ENCODE measurements at regions not wholly inside any gene's neighbourhood (a gene's known extent, or its start where the extent isn't known, plus 50 kb on each side); places are given as distances from the start of the nearest gene placed in this dataset.

DNA sequence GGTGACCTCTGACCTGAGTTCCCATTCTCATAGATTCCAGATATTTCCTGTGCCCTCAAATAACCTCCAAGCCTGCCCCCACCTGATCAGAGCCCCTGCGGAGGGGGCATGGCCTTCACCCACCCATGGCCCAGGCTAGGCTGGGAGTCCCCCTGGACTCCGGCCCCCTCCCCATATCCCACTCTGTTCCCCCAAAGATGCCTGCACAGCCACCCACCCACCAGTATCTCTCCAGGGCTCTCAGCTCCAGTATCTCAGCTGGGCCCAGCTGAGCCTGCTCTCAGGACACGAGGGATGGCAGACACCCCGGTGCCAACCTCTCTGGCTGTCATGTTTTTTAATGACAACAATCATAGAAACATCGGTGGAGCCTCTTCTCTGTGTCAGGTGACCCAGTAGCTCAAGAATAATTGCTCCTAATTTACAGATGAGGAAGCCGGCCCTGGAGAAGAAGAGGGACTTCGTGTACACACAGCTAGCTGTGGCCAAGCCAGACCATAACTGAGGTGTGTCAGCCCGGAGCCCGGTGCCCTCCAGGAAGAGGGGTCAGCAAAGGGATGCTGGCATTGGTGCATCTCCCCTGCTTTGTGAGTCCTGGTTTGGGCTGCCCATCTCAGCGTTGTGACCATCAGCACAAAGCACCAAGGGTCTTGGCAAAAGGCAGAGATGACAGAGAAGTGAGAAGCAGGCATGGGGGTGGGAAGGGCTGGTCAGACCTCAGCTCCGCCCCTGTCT, 84.4 kb downstream of the SDC1 start:
- H3K36me3 ChIP-seq (ENCODE audit: control insufficient read depth, insufficient read depth, low read length), result no peaks in the 10 kb centered on the region
- no peak overlapping the region for H3K9ac ChIP-seq (ENCODE audit: low read length)
- H3K27me3 ChIP-seq (ENCODE audit: control insufficient read depth, insufficient read depth, low read length), result no peaks in the 10 kb centered on the region
- no peak overlapping the region for H3K27ac ChIP-seq (ENCODE audit: low read depth, low read length)
- H3K4me1 ChIP-seq (ENCODE audit: control insufficient read depth, insufficient read depth, low read length), result no peaks in the 10 kb centered on the region
- no peak overlapping the region for H3K4me3 ChIP-seq (ENCODE audit: low read length)

DNA sequence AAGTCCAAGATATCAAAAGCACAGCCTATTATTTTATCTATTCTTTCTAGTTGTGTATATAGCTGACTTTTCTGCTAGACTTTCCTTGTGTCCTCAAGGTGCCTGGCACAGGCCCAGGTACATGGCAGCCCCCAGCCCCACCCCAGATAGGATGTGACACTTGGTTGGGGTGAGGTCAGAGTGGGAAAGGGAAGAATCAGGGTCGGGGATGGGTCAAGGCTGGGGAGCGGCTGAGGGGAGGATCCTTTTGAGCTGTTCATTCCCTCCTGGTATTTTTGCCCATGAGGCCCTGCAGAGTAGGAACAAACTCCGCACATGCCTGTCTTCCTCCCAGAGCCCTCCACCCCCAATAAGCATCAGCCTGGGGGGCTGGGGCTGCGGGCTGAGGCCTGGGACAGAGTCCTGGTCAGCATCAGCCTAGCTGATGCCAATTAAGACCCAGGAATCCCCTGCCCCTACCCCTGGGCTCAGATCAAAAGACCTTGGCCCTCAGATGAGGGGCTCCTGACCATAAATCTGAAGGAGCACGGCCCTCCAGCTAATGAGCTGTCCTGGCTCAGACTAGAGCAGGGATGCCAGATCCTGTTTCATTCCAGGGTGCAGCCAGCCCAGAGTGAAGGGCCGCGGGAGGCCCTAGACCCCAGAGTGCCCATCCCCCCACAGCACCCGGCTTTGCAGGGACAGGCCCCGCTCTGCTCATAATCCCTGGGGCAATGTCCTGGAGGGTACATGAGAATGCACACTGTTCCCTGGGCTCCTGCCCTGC, 85.3 kb downstream of the SDC1 start:
- no peaks in the 10 kb centered on the region for H3K36me3 ChIP-seq (ENCODE audit: control insufficient read depth, insufficient read depth, low read length)
- H3K9ac ChIP-seq (ENCODE audit: low read length), result no peak overlapping the region
- H3K4me3 ChIP-seq (ENCODE audit: low read length), result no peak overlapping the region
- no peaks in the 10 kb centered on the region for H3K4me1 ChIP-seq (ENCODE audit: control insufficient read depth, insufficient read depth, low read length)
- H3K27me3 ChIP-seq (ENCODE audit: control insufficient read depth, insufficient read depth, low read length), result no peaks in the 10 kb centered on the region
- no peak overlapping the region for H3K27ac ChIP-seq (ENCODE audit: low read depth, low read length)

DNA sequence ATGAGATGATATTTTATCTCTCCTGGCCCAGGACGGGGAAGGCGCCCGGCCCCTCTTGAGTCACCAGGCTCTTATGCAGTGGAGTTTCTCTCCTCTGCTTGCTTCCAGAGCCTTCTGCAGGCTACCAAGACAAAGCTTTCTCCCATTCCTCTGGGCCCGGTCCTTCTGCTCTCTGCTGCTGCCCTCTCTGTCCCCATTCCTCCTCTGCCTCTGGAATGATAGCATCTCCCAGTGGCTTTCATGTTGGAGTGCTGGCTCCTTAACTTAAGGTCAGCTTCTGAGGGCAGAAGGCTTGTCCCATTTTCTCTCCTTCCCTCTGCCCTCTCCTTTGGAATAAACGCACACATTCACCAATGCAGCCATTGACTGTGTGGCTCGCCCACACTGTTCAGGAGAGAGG, 86.2 kb downstream of the SDC1 start:
- no peaks in the 10 kb centered on the region for H3K36me3 ChIP-seq (ENCODE audit: control insufficient read depth, insufficient read depth, low read length)
- no peak overlapping the region for H3K27ac ChIP-seq (ENCODE audit: low read depth, low read length)

DNA sequence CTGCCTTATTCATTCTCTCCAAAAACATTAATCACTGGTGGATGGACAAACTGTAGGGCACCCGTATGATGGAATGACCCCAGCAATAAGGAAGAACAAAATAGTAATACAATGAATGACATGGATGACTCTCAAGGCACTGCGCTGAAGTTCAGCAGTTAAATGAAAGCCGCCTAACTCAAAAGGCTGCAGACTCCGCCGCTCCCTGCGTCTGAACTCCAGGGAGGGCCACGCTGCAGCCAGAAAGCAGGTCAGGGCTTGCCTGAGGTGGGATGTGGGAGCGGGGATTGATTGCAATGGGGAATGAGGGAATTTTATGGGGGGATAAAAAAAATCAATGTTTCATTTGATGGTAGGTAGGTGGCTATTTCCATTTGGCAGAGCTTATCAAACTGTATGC, 86.5 kb upstream of the LAPTM4A start:
- Histone ChIP-seq H3K4me1 (ENCODE audit: control insufficient read depth, insufficient read depth, low read length) (no peaks in the 10 kb centered on the region), H3K36me3 (ENCODE audit: control insufficient read depth, insufficient read depth, low read length) (no peaks in the 10 kb centered on the region), H3K27ac (ENCODE audit: low read depth, low read length) (no peak overlapping the region), H3K9ac (ENCODE audit: low read length) (no peak overlapping the region), H3K27me3 (ENCODE audit: control insufficient read depth, insufficient read depth, low read length) (no peaks in the 10 kb centered on the region), H3K4me3 (ENCODE audit: low read length) (no peak overlapping the region)

More for the DNA sequence above, 86.2 kb downstream of the SDC1 start:
- Histone ChIP-seq H3K4me3 (ENCODE audit: low read length) (no peak overlapping the region), H3K9ac (ENCODE audit: low read length) (no peak overlapping the region), H3K27me3 (ENCODE audit: control insufficient read depth, insufficient read depth, low read length) (no peaks in the 10 kb centered on the region), H3K4me1 (ENCODE audit: control insufficient read depth, insufficient read depth, low read length) (no peaks in the 10 kb centered on the region)

DNA sequence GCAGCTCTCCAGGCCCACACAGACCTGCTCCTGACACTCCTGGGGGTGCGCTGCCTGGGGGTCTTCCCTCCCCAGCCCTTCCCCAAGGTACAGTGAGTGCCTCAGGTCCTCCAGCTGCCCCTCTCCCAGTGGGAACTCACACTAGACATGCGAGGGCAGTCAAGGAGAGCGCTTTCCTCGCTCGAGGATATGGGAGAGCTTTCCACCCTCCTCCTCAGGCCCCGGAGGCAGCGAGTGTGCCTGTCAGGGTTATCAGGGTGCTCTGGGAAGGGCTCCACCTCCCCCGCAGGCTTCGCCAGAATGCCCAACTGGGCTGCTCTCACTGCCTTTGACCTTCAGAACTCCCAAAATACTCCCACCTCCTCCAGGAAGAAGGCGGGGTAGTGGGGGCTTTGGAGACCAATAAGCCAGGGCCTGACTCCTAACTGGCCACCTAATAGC, 85.7 kb upstream of the LAPTM4A start:
- Histone ChIP-seq H3K27me3 (ENCODE audit: control insufficient read depth, insufficient read depth, low read length) (no peaks in the 10 kb centered on the region), H3K27ac (ENCODE audit: low read depth, low read length) (no peak overlapping the region), H3K4me1 (ENCODE audit: control insufficient read depth, insufficient read depth, low read length) (no peaks in the 10 kb centered on the region), H3K9ac (ENCODE audit: low read length) (no peak overlapping the region), H3K4me3 (ENCODE audit: low read length) (no peak overlapping the region), H3K36me3 (ENCODE audit: control insufficient read depth, insufficient read depth, low read length) (no peaks in the 10 kb centered on the region)

DNA sequence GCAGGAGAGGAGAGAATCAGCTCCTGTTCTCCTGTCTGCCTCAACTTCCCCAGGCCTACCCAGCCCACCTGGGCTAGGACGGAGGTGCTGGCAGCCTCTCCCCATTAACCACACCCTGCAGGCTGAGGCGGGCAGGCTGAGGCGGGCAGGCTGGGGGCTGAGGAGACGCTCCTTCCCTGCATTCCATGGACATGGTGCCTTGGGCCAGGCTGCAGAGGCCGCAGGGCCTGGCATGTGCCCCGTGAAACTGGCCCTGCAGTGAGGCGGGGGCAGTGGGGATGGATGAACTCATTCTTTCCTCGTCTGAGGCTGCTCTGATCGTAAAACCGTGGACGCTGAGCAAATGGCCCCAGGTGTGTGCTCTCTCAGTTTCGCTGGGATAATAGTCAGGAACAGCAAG, 84.7 kb upstream of the LAPTM4A start:
- Histone ChIP-seq H3K36me3 (ENCODE audit: control insufficient read depth, insufficient read depth, low read length) (no peaks in the 10 kb centered on the region), H3K27ac (ENCODE audit: low read depth, low read length) (no peak overlapping the region), H3K4me1 (ENCODE audit: control insufficient read depth, insufficient read depth, low read length) (no peaks in the 10 kb centered on the region), H3K27me3 (ENCODE audit: control insufficient read depth, insufficient read depth, low read length) (no peaks in the 10 kb centered on the region), H3K4me3 (ENCODE audit: low read length) (no peak overlapping the region), H3K9ac (ENCODE audit: low read length) (no peak overlapping the region)

DNA sequence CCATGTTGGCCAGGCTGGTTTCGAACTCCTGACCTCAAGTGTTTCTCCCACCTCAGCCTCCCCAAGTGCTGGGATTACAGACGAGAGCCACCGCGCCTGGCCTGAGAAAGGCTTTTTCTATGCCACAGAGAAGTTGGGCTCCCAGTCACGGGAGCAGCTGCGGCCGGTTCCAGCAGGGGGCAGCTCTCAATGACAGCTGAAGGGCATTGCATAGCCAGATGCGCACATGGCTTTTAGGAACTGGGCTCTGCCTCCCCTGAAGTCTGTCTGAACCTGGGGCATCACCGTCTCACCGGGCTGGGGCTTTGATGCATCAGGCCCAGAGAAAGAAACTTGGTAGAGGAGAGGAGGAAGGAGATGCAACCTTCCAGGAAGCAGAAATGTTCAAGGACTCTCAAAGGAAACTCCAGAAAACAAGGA, 84.2 kb upstream of the LAPTM4A start:
- no peaks in the 10 kb centered on the region for H3K36me3 ChIP-seq (ENCODE audit: control insufficient read depth, insufficient read depth, low read length)
- no peak overlapping the region for H3K4me3 ChIP-seq (ENCODE audit: low read length)
- H3K27me3 ChIP-seq (ENCODE audit: control insufficient read depth, insufficient read depth, low read length), result no peaks in the 10 kb centered on the region
- no peak overlapping the region for H3K9ac ChIP-seq (ENCODE audit: low read length)
- no peak overlapping the region for H3K27ac ChIP-seq (ENCODE audit: low read depth, low read length)
- H3K4me1 ChIP-seq (ENCODE audit: control insufficient read depth, insufficient read depth, low read length), result no peaks in the 10 kb centered on the region

DNA sequence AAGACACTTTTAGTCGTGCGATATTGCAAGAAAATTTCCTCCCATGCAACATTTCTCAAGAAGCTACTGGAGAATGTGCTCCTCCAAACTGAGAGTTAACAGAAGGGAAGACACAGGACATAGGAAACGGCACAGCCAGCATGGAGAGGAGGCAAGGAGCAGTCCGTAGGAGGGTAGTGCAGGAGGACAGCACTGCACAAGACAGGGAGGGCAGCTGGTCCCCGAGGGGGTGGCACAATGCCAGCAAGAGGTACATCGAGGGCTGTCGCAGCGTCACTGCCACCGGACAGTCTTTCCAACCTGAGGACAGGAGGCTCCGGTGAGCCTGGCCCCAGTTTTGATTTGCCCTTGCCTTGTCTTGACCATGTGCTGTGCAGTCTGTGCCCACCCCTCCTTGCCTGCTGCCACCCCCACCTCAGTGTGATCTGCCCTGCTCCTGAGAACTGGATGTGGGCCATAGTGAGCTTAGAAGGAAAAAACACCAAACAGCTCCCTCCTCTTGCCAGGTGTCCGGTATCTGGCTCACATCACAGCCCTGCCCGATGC, 81.6 kb upstream of the LAPTM4A start:
- Histone ChIP-seq H3K27ac (ENCODE audit: low read depth, low read length) (no peak overlapping the region), H3K27me3 (ENCODE audit: control insufficient read depth, insufficient read depth, low read length) (no peaks in the 10 kb centered on the region), H3K4me3 (ENCODE audit: low read length) (no peak overlapping the region), H3K9ac (ENCODE audit: low read length) (no peak overlapping the region), H3K4me1 (ENCODE audit: control insufficient read depth, insufficient read depth, low read length) (no peaks in the 10 kb centered on the region), H3K36me3 (ENCODE audit: control insufficient read depth, insufficient read depth, low read length) (no peaks in the 10 kb centered on the region)

DNA sequence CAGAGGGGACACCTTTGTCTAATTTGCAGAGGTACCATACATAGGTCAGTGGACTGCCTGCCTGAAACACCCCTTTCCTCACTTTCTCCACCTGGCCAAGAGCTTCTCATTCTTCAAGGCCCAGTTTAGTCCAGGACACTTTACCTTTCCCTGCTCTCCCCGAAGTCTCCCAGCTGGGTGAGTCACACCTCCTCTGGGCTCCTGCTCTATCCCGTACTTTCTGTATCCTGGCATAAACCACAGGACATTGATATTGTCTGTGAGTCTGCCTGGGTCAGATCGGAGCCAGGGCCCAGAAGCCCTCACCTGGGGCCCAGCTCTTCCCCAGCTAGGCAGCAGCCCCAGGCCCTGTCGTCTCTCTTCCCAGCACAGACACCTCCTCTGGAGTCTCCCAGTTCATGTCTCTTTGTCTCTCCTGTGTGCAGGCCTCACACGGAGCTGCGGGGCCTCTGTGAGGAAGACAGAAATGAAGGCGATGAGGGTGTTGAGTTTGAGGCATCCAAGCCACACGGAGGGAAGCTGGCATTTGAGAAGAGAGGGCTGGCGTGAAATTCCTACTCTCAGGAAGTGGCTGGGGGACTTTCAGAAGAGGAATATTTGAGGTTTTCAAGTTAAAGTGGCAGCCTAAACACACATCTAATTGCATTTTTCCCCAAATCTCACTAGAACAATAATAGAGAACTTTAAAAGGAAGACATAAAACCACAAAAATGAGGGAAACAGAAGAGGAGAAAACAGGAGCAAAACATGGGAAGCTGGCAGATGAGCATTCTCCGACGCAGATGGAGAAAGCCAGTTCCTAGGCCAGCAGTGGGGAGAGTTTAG, 79.6 kb upstream of the LAPTM4A start:
- no peak overlapping the region for H3K9ac ChIP-seq (ENCODE audit: low read length)
- no peak overlapping the region for H3K4me3 ChIP-seq (ENCODE audit: low read length)
- no peak overlapping the region for H3K27ac ChIP-seq (ENCODE audit: low read depth, low read length)
- no peaks in the 10 kb centered on the region for H3K27me3 ChIP-seq (ENCODE audit: control insufficient read depth, insufficient read depth, low read length)
- H3K4me1 ChIP-seq (ENCODE audit: control insufficient read depth, insufficient read depth, low read length), result no peaks in the 10 kb centered on the region
- no peaks in the 10 kb centered on the region for H3K36me3 ChIP-seq (ENCODE audit: control insufficient read depth, insufficient read depth, low read length)

DNA sequence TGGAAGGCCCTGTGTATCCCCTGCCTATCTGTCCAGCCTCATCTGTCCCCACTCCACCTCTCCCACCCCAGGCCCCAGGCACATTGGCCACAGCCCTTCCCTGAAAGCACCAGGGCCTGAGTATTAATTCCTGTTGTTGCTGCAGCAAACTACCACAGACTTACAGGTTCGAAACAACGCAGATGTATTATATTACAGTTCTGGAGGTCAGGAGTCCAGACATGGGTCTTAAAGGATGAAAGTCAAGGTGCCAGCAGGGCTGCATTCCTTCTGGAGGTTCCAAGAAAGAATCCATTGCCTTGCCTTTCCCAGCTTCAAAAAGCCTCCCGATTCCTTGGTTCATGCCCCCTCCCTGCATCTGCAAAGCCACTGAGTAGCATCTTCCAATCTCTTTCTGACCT, 78.7 kb upstream of the LAPTM4A start:
- H3K27ac ChIP-seq (ENCODE audit: low read depth, low read length), result no peak overlapping the region
- H3K4me1 ChIP-seq (ENCODE audit: control insufficient read depth, insufficient read depth, low read length), result no peaks in the 10 kb centered on the region
- H3K27me3 ChIP-seq (ENCODE audit: control insufficient read depth, insufficient read depth, low read length), result no peaks in the 10 kb centered on the region
- no peak overlapping the region for H3K9ac ChIP-seq (ENCODE audit: low read length)
- H3K36me3 ChIP-seq (ENCODE audit: control insufficient read depth, insufficient read depth, low read length), result no peaks in the 10 kb centered on the region
- H3K4me3 ChIP-seq (ENCODE audit: low read length), result no peak overlapping the region

DNA sequence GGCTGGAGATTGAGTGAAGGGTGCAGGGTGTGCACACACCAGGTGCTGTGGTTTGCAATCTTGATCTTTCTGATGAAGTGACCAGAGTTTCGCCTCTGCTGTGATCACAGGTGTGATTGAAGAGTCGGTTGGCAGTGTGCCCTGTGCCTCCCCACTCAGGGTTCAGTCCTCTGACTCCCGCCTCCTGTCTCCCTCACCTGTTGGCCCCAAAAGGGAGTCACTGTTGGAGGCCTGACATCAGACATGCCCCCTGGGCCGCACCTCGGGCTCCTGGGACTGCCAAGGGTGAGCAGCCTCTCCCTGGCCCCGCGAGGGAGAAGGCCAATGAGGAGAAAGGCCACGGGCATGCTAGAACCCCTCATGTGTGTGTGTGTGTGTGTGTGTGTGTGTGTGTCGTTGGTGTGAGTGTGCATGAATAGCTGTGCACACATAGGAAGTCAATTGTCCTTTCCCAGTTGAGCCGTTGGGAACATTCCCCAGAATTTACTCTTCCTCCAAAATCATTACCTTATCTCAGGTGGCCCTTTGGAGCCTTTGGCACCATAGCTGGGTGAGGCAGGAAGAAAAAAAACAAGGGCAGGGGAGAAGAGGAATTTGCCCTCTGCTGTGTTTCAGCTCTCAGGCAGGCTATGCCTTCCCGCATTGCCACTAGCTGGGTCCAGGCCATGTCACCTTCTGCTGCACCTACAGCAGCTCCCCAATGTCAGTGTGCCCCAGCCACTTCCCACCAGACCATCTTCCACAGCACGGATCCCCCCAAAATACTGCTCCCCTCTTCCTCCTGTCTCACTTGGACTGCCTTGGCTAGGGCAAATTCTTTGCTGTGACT, 78.1 kb upstream of the LAPTM4A start:
- Histone ChIP-seq H3K27me3 (ENCODE audit: control insufficient read depth, insufficient read depth, low read length) (no peaks in the 10 kb centered on the region), H3K27ac (ENCODE audit: low read depth, low read length) (no peak overlapping the region), H3K9ac (ENCODE audit: low read length) (no peak overlapping the region), H3K36me3 (ENCODE audit: control insufficient read depth, insufficient read depth, low read length) (no peaks in the 10 kb centered on the region), H3K4me1 (ENCODE audit: control insufficient read depth, insufficient read depth, low read length) (no peaks in the 10 kb centered on the region), H3K4me3 (ENCODE audit: low read length) (no peak overlapping the region)

Data from rectal smooth muscle tissue (tissue), 1 donor.